GM12878 (cell line): ENCODE measurements at regions not wholly inside any gene's neighbourhood (a gene's known extent, or its start where the extent isn't known, plus 50 kb on each side); places are given as distances from the start of the nearest gene placed in this dataset.

Experiments
- ATAC-seq: fragments of 200-7000 bp; cut with Tn5 transposase; 3 replicates; pipeline ENCODE4 v1.9.1; 2020; ENCODE audit warnings: mild to moderate bottlenecking, moderate library complexity
- BruUV-seq: library from RNA; stranded (reverse); fragments of 400-500 nt; replicated peaks from 2 replicates; lab custom pipeline; 2021; lab: Mats Ljungman, UMichigan
- CTCF ChIA-PET: fragments of 300-600 bp; sonication (Branson Sonifier 250); formaldehyde crosslinking; extraction: SDS; loops from one replicate; lab custom pipeline; 2021; ENCODE audit warnings: inconsistent platforms; lab: Yijun Ruan, JAX
- POLR2A ChIA-PET: fragments of 350-600 bp; formaldehyde crosslinking; extraction: SDS; loops from one replicate; lab custom pipeline; 2021; ENCODE audit warnings: inconsistent platforms; lab: Charles Lee
- RAD21 ChIA-PET: fragments of 300-600 bp; sonication (Branson Sonifier 250); formaldehyde crosslinking; loops from one replicate; lab custom pipeline; 2023; ENCODE audit warnings: antibody characterized with exemption; ENCODE audit not compliant: unreplicated experiment; lab: Charles Lee
- SMC1A ChIA-PET: fragments of 300-600 bp; sonication (Branson Sonifier 250); formaldehyde crosslinking; loops from one replicate; lab custom pipeline; 2023; ENCODE audit not compliant: unreplicated experiment, uncharacterized antibody; lab: Charles Lee
- DNase-seq: peaks from one replicate; pipeline ENCODE4 v3.0.0-alpha.2; 2011; ENCODE audit warnings: low read depth, low spot score
- FAIRE-seq: peaks from 3 replicates; lab custom pipeline; 2011; peaks lifted over from hg19 to GRCh38; lab: Jason Lieb, UNC
- H2AFZ ChIP-seq: 2 replicates; pipeline ENCODE4 v1.6.0; 2011; ENCODE audit warnings: low read depth, low read length, control low read depth; ENCODE audit not compliant: control insufficient read depth
- H3K27ac ChIP-seq: 2 replicates; pipeline ENCODE4 v1.5.1; 2011; ENCODE audit warnings: control low read depth; ENCODE audit not compliant: control insufficient read depth, insufficient read depth
- H3K27me3 ChIP-seq, 2 experiments: replicated peaks in 1 of 2; 2 replicates each; pipeline versions ENCODE4 v1.6.0 to v1.6.1; 2011; ENCODE audit warnings: low read length in 1 of 2; ENCODE audit not compliant: control insufficient read depth in 2 of 2, insufficient read depth in 2 of 2
- H3K36me3 ChIP-seq, 2 experiments: 2 replicates each; pipeline ENCODE4 v1.5.1; 2011; ENCODE audit warnings: low read length in 1 of 2; ENCODE audit not compliant: control insufficient read depth in 2 of 2, insufficient read depth in 2 of 2
- H3K4me1 ChIP-seq: 2 replicates; pipeline ENCODE4 v1.6.1; 2011; ENCODE audit warnings: mild to moderate bottlenecking, low read length, moderate library complexity, mixed read lengths; ENCODE audit not compliant: control insufficient read depth, insufficient read depth
- H3K4me2 ChIP-seq: 2 replicates; pipeline ENCODE4 v1.6.0; 2011; ENCODE audit warnings: control low read depth; ENCODE audit not compliant: control insufficient read depth, insufficient read depth
- H3K4me3 ChIP-seq: fragments of 200-600 bp; sonication (generic); 2 replicates; pipeline ENCODE4 v1.5.1; 2016
- H3K79me2 ChIP-seq: 2 replicates; pipeline ENCODE4 v1.6.0; 2011; ENCODE audit warnings: low read length; ENCODE audit not compliant: control insufficient read depth, insufficient read depth
- H3K9ac ChIP-seq: 2 replicates; pipeline ENCODE4 v1.8.0; 2011; ENCODE audit warnings: low read length, control low read depth, mixed read lengths; ENCODE audit not compliant: control insufficient read depth, insufficient read depth
- H3K9me3 ChIP-seq: replicated peaks from 3 replicates; pipeline ENCODE4 v1.5.1; 2011; ENCODE audit warnings: mild to moderate bottlenecking, low read length; ENCODE audit not compliant: control insufficient read depth, insufficient read depth
- H4K20me1 ChIP-seq: 2 replicates; pipeline ENCODE4 v1.6.0; 2011; ENCODE audit not compliant: control insufficient read depth, insufficient read depth
- MTA3 ChIP-seq: IDR thresholded peaks from 2 replicates; pipeline ENCODE4 v1.6.1; 2012; ENCODE audit warnings: low read length, inconsistent platforms, borderline replicate concordance
- MYC ChIP-seq: IDR thresholded peaks from 2 replicates; pipeline ENCODE4 v1.6.1; 2011; ENCODE audit warnings: mild to moderate bottlenecking, low read length, moderate library complexity, inconsistent platforms; ENCODE audit not compliant: insufficient read depth, insufficient replicate concordance, insufficient read length, severe bottlenecking
- RFX5 ChIP-seq: IDR thresholded peaks from 2 replicates; pipeline ENCODE4 v1.6.1; 2011; ENCODE audit warnings: low read depth, low read length, improper control_type of control experiment
- ZZZ3 ChIP-seq: IDR thresholded peaks from 2 replicates; pipeline ENCODE4 v1.6.1; 2011; ENCODE audit warnings: low read depth; ENCODE audit not compliant: control insufficient read depth, insufficient read length
- WGBS: methylation state at CpG from one replicate; pipeline ENCODE4 v1.1.6; 2016; ENCODE audit warnings: low lambda C conversion rate; ENCODE audit not compliant: insufficient replicate concordance, insufficient coverage; ENCODE audit errors: missing lambda C conversion rate; 5-methylcytosine and 5-hydroxymethylcytosine counted together
- in situ Hi-C: fragments of 300-500 bp; cut with MboI; formaldehyde crosslinking; loops from 9 replicates; pipeline ENCODE4 v1.14.3; 2018; ENCODE audit warnings: mixed read lengths
- intact Hi-C: fragments of 100-400 bp; cut with micrococcal nuclease; formaldehyde crosslinking; loops from one replicate; pipeline ENCODE4 v1.14.2; 2022; ENCODE audit not compliant: unreplicated experiment
- TF ChIP-seq, protein P1 (sequence below): fragments of 450-650 bp; formaldehyde crosslinking; IDR thresholded peaks from 2 replicates; pipeline ENCODE4 v1.5.0; 2022; ENCODE audit warnings: mild to moderate bottlenecking, missing genetic modification characterization

DNA sequence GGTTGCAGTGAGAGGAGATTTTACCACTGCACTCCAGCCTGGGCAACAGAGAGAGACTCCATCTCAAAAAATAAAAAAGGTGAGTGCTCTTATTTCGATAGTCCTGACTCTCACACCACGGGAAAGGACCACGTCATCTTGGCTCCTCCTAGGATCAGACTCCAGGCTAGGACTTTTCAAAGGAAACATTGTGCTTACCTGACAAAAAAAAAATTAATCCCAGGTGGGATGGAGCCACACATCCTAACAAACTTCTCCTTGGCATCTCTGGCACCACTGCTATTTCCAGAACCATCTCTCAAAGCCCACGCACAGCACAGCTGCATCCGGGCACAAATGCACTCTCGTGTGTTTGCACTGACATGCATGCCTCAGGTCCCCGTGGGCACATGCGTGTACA lies 262.4 kb downstream of the ENGASE start:
- no peak for TF ChIP-seq RFX5
- no peak for TF ChIP-seq MYC
- TF ChIP-seq, protein P1, sequence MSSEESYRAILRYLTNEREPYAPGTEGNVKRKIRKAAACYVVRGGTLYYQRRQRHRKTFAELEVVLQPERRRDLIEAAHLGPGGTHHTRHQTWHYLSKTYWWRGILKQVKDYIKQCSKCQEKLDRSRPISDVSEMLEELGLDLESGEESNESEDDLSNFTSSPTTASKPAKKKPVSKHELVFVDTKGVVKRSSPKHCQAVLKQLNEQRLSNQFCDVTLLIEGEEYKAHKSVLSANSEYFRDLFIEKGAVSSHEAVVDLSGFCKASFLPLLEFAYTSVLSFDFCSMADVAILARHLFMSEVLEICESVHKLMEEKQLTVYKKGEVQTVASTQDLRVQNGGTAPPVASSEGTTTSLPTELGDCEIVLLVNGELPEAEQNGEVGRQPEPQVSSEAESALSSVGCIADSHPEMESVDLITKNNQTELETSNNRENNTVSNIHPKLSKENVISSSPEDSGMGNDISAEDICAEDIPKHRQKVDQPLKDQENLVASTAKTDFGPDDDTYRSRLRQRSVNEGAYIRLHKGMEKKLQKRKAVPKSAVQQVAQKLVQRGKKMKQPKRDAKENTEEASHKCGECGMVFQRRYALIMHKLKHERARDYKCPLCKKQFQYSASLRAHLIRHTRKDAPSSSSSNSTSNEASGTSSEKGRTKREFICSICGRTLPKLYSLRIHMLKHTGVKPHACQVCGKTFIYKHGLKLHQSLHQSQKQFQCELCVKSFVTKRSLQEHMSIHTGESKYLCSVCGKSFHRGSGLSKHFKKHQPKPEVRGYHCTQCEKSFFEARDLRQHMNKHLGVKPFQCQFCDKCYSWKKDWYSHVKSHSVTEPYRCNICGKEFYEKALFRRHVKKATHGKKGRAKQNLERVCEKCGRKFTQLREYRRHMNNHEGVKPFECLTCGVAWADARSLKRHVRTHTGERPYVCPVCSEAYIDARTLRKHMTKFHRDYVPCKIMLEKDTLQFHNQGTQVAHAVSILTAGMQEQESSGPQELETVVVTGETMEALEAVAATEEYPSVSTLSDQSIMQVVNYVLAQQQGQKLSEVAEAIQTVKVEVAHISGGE (CRISPR knock-in tag), result no peak
- no peak for TF ChIP-seq MTA3
- no peak for TF ChIP-seq ZZZ3
- ChIA-PET POLR2A (no interaction called here), CTCF (no interaction called here), RAD21 (no interaction called here), SMC1A (no interaction called here)
- no peak overlapping the region for H2AFZ ChIP-seq
- no peak overlapping the region for H3K4me3 ChIP-seq
- intact Hi-C loops, result no loop called here
- no peaks in the 10 kb centered on the region for H4K20me1 ChIP-seq
- ATAC-seq (no peak), FAIRE-seq (no peak), DNase-seq (no peak)
- WGBS, result 69% methylated on average over 8 of the region's 8 CpGs
- H3K4me1 ChIP-seq, result peaks cover 30% of the 10 kb centered on the region
- no peaks in the 10 kb centered on the region for H3K36me3 ChIP-seq
- H3K27me3 ChIP-seq, result no peaks in the 10 kb centered on the region
- H3K79me2 ChIP-seq, result no peaks in the 10 kb centered on the region
- H3K27ac ChIP-seq, result no peak overlapping the region
- in situ Hi-C loops, result no loop called here
- no peak overlapping the region for H3K4me2 ChIP-seq
- H3K9me3 ChIP-seq, result no peaks in the 10 kb centered on the region
- H3K9ac ChIP-seq, result no peak overlapping the region
- no TSS peak for BruUV-seq
